HAP-1 (cell line): ENCODE measurements at regions not wholly inside any gene's neighbourhood (a gene's known extent, or its start where the extent isn't known, plus 50 kb on each side); places are given as distances from the start of the nearest gene placed in this dataset.

ENCODE experiments used
- DNase-seq, 2 experiments: peaks; one replicate each; pipeline ENCODE4 v3.0.0-alpha.2; 2016 to 2020; ENCODE audit warnings: low spot score in 2 of 2
- H3K27me3 ChIP-seq: fragments of 250-450 bp; sonication (Bioruptor Pico); 2 replicates; pipeline ENCODE4 v1.5.1; 2020; ENCODE audit warnings: low read depth, mild to moderate bottlenecking, moderate library complexity
- H3K36me3 ChIP-seq: fragments of 250-450 bp; sonication (Bioruptor Pico); replicated peaks from 2 replicates; pipeline ENCODE4 v1.5.1; 2020; ENCODE audit warnings: mild to moderate bottlenecking
- H3K4me1 ChIP-seq: fragments of 250-450 bp; sonication (Bioruptor Pico); 2 replicates; pipeline ENCODE4 v1.5.1; 2020; ENCODE audit warnings: mild to moderate bottlenecking
- H3K4me3 ChIP-seq: fragments of 250-450 bp; sonication (Bioruptor Pico); 2 replicates; pipeline ENCODE4 v1.5.1; 2020; ENCODE audit warnings: mild to moderate bottlenecking, moderate library complexity
- H3K9me3 ChIP-seq: fragments of 250-450 bp; sonication (Bioruptor Pico); 2 replicates; pipeline ENCODE4 v1.5.1; 2020; ENCODE audit warnings: mild to moderate bottlenecking, moderate library complexity
- in situ Hi-C: fragments of 300-500 bp; cut with MboI; formaldehyde crosslinking; loops from 3 replicates; pipeline ENCODE4 v1.14.3; 2020; ENCODE audit warnings: low sequenced_read_pairs, inconsistent platforms, mixed read lengths

DNA sequence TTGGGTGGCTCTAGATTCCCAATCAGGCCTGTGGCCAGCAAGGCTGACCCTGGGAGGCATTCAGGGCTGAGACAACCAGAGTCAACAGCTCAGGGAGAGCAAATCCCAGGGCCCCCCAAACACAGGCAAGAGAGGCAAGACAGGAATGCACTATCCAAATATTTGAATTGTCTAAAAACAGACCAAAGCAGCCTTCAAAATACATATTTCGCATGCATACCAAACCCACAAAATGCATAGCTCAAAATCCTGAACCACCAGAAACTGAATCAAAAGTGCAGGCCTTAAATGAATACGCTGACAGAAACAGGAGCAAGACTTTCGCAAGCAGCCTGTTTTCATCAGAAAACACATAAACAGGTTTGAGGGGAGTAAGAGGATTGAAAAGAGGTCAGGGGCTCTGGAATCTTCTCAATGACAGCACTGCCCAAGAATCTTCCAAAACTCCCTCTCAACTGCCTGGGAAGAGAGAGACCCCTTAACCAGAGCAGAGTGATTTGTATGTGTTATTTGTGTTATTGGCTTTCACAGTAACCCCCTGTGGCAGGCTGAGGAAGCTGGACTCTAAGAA, 213.6 kb upstream of the CDH5 start:
- no peak for DNase-seq
- Histone ChIP-seq H3K9me3 (no peaks in the 10 kb centered on the region), H3K36me3 (no peaks in the 10 kb centered on the region), H3K27me3 (no peaks in the 10 kb centered on the region), H3K4me1 (no peaks in the 10 kb centered on the region), H3K4me3 (no peak overlapping the region)
- in situ Hi-C loops: no loop called here

DNA sequence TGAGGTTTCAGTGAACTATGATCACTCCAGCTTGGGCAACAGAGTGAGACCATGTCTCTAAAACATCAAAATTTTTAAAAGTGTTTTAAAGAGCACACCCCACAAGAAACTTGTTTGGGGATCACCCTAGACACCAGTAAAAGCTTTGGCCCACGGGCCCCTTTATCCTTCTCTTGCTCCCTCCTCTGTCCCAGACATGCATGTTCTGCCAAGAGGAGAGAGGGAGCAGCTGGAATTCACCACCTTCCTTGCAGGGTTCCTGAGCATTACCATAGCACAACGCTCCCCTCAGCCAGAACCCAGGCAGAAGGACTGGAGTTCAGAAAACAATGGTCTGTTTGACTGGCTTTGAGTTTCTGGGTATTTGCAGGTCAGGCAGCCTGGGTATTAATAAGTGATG, 214.3 kb upstream of the CDH5 start:
- no peaks in the 10 kb centered on the region for H3K36me3 ChIP-seq

DNA sequence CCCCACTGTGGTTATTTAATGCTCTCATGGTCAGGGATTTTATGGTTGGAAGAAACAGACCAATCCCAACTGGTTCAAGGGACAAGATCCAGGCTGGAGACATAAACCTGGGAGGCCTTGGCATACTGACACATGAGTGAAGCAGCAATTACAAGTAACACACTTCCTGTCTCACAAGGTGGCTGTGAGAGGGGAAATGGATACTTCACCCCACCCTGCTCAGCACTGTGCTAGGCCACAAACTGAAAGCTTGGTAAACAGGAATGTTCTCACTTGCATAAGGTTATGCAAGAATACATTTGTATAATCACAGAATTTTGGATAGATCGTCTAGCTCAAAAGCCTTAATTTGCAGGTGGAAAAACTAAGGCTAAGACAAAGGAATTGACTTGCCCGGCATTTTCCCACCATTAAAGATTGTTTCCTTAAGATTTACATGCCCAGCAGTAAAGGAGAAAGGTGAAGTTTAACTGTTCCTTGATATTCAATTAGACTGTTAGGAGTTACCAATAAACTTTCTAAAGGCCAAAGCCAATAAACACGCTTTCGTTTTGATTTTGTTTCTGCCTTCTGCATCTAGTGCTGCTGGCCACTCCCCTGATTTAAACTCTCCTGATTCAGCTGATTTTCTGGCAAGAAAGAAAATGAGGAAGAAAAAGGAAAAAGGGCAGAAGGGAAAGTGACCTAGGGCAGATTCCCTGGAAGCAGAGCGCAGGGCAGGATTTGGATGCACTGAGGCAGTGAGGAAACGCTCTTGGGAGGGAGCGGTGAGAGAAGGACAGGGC, 215.6 kb upstream of the CDH5 start:
- no peaks in the 10 kb centered on the region for H3K27me3 ChIP-seq
- no peak overlapping the region for H3K4me3 ChIP-seq
- H3K4me1 ChIP-seq: no peaks in the 10 kb centered on the region
- in situ Hi-C loops: no loop called here
- H3K9me3 ChIP-seq: no peaks in the 10 kb centered on the region
- H3K36me3 ChIP-seq: no peaks in the 10 kb centered on the region
- DNase-seq: no peak

More for the DNA sequence above, 214.3 kb upstream of the CDH5 start:
- in situ Hi-C loops: no loop called here
- no peak for DNase-seq
- no peaks in the 10 kb centered on the region for H3K9me3 ChIP-seq
- H3K4me3 ChIP-seq: no peak overlapping the region
- H3K4me1 ChIP-seq: no peaks in the 10 kb centered on the region
- no peaks in the 10 kb centered on the region for H3K27me3 ChIP-seq

DNA sequence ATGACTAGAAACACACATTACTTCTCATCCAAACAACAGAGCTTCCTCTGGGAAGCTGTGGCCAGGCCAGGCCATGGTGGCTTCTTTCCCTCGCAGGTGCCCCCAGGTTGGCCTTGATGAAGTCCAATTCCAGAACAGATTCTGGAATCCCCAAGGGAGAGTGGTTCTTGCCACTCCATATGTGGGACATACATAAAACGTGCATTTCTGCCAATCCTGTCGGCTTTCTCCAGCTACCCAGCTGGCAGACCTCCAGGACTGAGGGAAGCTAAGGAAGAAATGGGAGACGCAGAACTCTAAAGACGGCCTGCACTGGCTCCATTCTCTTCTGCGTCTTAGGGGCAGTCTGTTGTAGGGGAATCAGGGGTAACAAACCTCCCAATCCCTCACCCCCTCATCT, 219.2 kb upstream of the CDH5 start:
- Histone ChIP-seq H3K9me3 (no peaks in the 10 kb centered on the region), H3K27me3 (no peaks in the 10 kb centered on the region), H3K4me1 (no peaks in the 10 kb centered on the region), H3K36me3 (no peaks in the 10 kb centered on the region), H3K4me3 (no peak overlapping the region)
- in situ Hi-C loops: no loop called here
- DNase-seq: no peak

DNA sequence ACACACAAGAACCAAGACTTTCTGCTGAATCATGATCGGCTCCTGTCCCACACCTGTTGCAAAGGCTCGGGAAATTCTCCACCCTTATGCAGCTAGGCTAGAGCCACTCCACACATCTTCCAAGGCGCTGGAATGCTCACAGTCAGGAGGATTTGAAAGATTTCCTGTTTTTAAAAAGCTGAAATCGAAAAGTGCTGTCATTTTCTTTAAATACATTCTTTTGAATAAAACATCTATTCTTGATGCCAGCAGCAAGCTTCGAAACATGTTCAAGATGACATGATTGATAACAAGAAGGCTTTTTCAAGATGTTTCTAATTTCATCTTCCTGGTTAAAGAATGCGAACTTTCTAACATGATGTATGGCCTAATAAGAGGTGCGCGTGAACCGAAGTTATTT, 219.7 kb upstream of the CDH5 start:
- Histone ChIP-seq H3K4me3 (no peak overlapping the region), H3K9me3 (no peaks in the 10 kb centered on the region), H3K27me3 (no peaks in the 10 kb centered on the region), H3K4me1 (no peaks in the 10 kb centered on the region), H3K36me3 (no peaks in the 10 kb centered on the region)
- in situ Hi-C loops: no loop called here
- DNase-seq: no peak

DNA sequence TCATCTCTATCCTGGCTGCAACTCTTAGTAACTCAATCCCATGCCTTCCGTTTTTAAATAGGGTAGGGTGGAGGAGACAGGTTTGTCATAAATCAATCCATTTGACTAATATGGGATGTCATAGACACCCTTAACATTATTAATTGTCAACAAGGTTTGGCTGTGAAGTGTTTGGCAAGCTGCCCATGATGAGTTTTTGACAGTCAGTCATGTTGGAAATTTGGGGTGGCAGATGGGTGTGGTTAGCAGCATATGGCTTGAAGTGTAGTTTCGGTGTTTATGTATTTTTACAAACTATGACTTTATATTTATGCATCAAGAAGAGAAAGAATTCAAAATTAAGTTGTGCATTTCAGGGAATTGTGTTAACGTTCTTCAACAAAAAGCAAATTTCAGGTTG, 221.8 kb upstream of the CDH5 start:
- in situ Hi-C loops: no loop called here
- H3K4me1 ChIP-seq: no peaks in the 10 kb centered on the region
- H3K27me3 ChIP-seq: no peaks in the 10 kb centered on the region
- H3K36me3 ChIP-seq: no peaks in the 10 kb centered on the region
- H3K4me3 ChIP-seq: no peak overlapping the region
- DNase-seq: no peak
- H3K9me3 ChIP-seq: no peaks in the 10 kb centered on the region

DNA sequence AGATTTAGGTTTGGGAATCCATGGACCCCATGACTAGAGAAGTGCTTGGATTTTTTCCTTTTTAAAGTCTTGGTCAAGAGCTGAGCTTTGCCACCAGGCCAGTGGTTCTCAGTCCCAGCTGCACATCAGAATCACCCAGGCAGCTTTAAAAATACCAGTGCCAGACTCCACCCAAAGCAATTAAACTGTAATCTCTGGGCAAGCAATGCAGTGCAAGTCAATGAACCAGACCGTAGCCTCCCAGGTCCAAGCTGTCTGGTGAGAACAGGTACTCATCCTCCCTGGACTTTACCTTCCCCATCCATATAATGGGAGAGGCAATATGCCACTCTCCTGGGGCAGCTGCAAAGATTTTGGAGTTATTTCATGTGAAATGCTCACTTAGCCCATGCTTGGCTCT, 223.1 kb upstream of the CDH5 start:
- no peak for DNase-seq
- no peaks in the 10 kb centered on the region for H3K9me3 ChIP-seq
- no peak overlapping the region for H3K4me3 ChIP-seq
- no peaks in the 10 kb centered on the region for H3K36me3 ChIP-seq
- H3K4me1 ChIP-seq: no peaks in the 10 kb centered on the region
- no peaks in the 10 kb centered on the region for H3K27me3 ChIP-seq
- in situ Hi-C loops: no loop called here

DNA sequence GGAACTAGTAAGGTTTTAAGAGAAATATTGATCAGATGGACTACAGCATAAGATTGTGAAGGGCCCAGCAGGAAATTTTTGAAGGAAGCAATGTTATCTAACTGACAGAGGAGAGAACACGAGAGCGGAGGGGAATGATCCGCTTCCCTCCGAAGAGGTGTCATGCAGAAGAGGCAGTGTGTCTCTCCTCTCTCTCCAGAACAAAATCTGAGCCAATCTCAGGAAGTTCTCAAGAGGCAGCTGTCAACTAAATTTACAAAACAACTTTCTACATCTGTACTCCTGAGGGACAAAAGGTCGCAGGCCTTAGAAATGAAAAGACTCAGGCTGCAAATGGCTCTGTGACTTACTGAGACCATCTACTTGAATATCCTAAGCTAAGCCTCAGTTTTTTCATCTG, 224.6 kb upstream of the CDH5 start:
- Histone ChIP-seq H3K27me3 (no peaks in the 10 kb centered on the region), H3K4me3 (no peak overlapping the region), H3K9me3 (no peaks in the 10 kb centered on the region), H3K36me3 (no peaks in the 10 kb centered on the region), H3K4me1 (no peaks in the 10 kb centered on the region)
- no peak for DNase-seq
- in situ Hi-C loops: no loop called here

DNA sequence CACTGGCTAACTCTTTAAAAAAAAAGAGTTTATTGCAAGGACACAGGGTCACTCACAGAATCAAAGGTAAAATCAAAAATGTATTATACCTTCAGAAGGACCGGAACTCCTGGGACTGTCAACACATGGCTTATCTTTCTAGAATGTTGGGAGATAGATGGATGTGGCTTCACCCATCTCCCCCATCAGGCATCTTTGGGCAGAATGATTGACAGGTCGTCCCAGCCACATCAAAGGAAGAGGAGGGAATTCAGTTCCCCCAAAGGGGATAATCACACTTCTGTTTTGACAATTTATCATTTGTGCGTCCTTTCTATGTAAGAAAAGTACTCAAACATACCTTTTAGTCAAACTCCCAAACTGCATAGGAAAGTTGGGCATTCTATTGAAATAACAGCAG, 228.6 kb upstream of the CDH5 start:
- in situ Hi-C loops: loop anchor here (10.0 kb wide), 1 partner anchor 137 kb away; no protein-coding TSS in a partner anchor
- Histone ChIP-seq H3K4me1 (no peaks in the 10 kb centered on the region), H3K27me3 (no peaks in the 10 kb centered on the region), H3K4me3 (no peak overlapping the region), H3K36me3 (no peaks in the 10 kb centered on the region), H3K9me3 (no peaks in the 10 kb centered on the region)
- DNase-seq: no peak

DNA sequence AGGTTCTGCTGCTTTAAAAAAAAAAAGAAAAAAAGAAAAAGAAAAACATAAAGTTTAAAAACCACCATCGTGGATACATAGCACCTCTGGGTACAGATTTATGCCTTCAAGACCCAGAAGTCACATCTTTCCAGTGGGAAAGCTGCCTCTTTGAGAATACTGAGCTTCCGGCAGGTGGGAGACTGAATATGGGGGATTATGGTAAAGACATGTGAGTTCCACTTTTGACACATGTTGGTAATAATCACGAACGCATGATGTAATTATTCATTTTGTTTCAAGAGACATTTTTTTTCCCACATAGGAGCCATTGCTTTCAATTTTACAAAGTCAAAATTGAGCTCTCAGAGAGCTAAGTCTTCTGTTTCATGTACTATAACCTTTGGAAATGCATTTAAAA, 229.7 kb upstream of the CDH5 start:
- H3K4me3 ChIP-seq: no peak overlapping the region
- H3K36me3 ChIP-seq: no peaks in the 10 kb centered on the region
- no peak for DNase-seq
- no peaks in the 10 kb centered on the region for H3K9me3 ChIP-seq
- no peaks in the 10 kb centered on the region; the same call in 1 of the 2 replicates for H3K27me3 ChIP-seq
- H3K4me1 ChIP-seq: no peaks in the 10 kb centered on the region
- in situ Hi-C loops: loop anchor here (10.0 kb wide), 1 partner anchor 138 kb away; no protein-coding TSS in a partner anchor

DNA sequence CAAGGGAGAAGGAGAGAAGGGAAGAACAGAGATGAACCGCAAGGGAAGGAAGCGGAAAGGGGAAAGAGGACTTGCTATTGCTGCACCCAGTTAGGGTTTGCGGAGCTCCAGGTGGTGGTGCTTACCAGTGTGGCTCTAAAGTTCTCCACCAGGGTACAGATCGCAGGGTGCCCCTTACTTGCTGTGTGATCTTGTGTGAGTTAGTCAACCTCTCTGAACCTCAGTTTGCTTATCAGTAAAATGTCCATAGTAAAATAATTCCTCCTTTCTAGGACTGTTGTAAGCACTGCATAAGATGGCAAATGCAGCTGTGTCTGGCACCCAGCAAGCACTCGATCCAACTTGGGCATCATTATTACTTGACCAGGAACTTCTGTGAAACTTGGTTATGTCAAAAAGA, 230.7 kb upstream of the CDH5 start:
- Histone ChIP-seq H3K9me3 (no peaks in the 10 kb centered on the region), H3K27me3 (no peaks in the 10 kb centered on the region; the same call in 1 of the 2 replicates), H3K4me3 (no peak overlapping the region), H3K4me1 (no peaks in the 10 kb centered on the region), H3K36me3 (no peaks in the 10 kb centered on the region)
- no peak for DNase-seq
- in situ Hi-C loops: loop anchor here (10.0 kb wide), 1 partner anchor 139 kb away; no protein-coding TSS in a partner anchor

DNA sequence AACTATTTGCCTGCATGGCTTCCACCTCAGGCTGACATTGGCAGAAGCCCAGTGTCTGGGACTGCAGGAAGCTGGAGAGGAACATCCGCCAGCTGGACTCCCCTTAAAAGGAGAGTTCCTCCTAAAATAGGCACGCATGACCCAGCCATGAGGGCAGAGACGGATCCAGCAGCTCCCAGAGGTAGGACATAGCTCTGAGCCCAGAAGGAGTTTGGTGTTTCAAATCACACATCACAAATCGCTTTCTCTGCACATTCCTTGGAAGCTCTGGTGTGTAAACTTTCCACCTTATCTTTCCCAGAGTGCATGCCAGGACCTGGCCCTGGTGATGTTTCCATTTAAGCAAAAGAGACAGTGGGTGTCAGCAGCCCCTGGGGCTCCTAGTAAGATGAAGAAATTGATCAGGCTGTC, 231.1 kb upstream of the CDH5 start:
- Histone ChIP-seq H3K36me3 (no peaks in the 10 kb centered on the region), H3K4me1 (no peaks in the 10 kb centered on the region)
- in situ Hi-C loops: loop anchor here (10.0 kb wide), 1 partner anchor 139 kb away; no protein-coding TSS in a partner anchor

DNA sequence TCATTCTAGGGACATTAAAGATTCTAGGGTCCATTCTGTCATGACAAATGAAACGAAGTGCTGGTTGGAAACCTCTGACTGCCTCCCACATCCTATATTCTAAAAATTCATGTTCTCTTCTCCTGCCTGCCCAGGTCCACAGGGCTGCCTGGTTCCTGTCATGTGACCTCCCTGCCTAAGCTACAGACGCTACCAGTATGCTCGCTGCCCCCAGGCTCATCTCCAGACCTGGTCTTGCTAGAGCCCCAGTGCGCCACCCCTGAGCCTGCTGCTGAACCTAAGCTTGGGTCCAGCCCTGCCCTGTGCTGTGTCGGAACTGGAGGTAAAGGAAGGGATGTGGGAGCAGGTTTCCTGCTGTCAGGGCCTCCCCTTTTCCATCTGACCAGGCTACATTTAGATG, 231.6 kb upstream of the CDH5 start:
- peaks cover 7% of the 10 kb centered on the region for H3K27me3 ChIP-seq
- H3K4me3 ChIP-seq: no peak overlapping the region
- DNase-seq: no peak
- H3K4me1 ChIP-seq: no peaks in the 10 kb centered on the region
- H3K36me3 ChIP-seq: no peaks in the 10 kb centered on the region
- in situ Hi-C loops: loop anchor here (10.0 kb wide), 1 partner anchor 140 kb away; no protein-coding TSS in a partner anchor
- H3K9me3 ChIP-seq: no peaks in the 10 kb centered on the region

More for the DNA sequence above, 231.1 kb upstream of the CDH5 start:
- DNase-seq: no peak
- no peak overlapping the region for H3K4me3 ChIP-seq
- H3K9me3 ChIP-seq: no peaks in the 10 kb centered on the region
- H3K27me3 ChIP-seq: peaks cover 1% of the 10 kb centered on the region

DNA sequence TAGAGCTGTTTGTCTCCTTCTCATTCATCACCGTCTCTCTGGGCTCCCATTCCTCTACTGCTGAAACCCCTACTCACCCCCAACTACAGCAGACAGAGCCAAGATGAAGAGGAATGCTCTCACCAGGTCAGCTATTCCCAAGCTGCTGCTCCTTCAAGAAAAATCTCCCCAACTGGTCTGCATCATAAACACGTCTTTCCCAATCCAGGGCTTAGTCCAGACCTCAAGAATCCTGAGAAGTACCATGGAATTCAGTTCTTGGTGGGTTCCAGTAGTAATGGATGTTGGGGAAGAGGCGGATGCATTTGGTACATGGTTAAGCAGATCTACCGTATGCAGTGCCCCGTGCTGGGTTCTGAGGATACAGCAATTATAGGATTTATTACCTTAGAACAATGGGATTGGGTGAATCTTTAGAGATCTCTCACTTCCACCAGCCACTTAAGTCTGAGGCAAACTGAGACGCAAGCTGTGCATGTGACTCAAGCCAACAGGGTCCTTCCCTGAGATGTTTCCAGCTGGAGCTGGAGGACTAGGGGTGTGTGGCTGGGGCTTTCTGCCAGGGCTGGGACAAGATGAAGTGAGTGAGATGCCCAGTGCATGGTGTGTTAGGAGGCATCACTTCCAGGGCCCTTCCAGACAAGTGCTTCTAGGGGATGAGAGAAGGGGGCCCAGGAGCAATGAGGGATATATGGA, 232.7 kb upstream of the CDH5 start:
- Histone ChIP-seq H3K27me3 (peaks cover 18% of the 10 kb centered on the region), H3K36me3 (no peaks in the 10 kb centered on the region), H3K9me3 (no peaks in the 10 kb centered on the region), H3K4me3 (no peak overlapping the region), H3K4me1 (no peaks in the 10 kb centered on the region)
- DNase-seq: no peak
- in situ Hi-C loops: loop anchor here (10.0 kb wide), 1 partner anchor 141 kb away; no protein-coding TSS in a partner anchor
